Lung (tissue), 11 donors: ENCODE measurements at regions not wholly inside any gene's neighbourhood (a gene's known extent, or its start where the extent isn't known, plus 50 kb on each side); places are given as distances from the start of the nearest gene placed in this dataset.

ENCODE experiments used
- ATAC-seq: fragments of 200-7000 bp; cut with Tn5 transposase; one replicate; pipeline ENCODE4 v1.9.1; 2020; ENCODE audit warnings: moderate number of reproducible peaks; ENCODE audit not compliant: insufficient read depth, low FRiP score
- DNase-seq, 3 donors: peaks; one replicate each; pipeline ENCODE4 v3.0.0-alpha.2; 2013 to 2017
- H3K27ac ChIP-seq, 2 donors: one replicate each; pipeline ENCODE4 v1.5.1; 2013; ENCODE audit warnings: mild to moderate bottlenecking in 2 of 2, moderate library complexity in 2 of 2, control low read depth in 1 of 2, inconsistent platforms in 1 of 2, low read depth in 1 of 2, low read length in 1 of 2
- H3K27me3 ChIP-seq, 3 donors: one replicate each; pipeline ENCODE4 v1.5.1; 2013; ENCODE audit warnings: low read length in 2 of 3; ENCODE audit not compliant: control insufficient read depth in 3 of 3, insufficient read depth in 3 of 3
- H3K36me3 ChIP-seq, 4 donors: one replicate each; pipeline ENCODE4 v1.5.1; 2013; ENCODE audit warnings: low read length in 4 of 4, mild to moderate bottlenecking in 1 of 4, moderate library complexity in 1 of 4; ENCODE audit not compliant: control insufficient read depth in 4 of 4, insufficient read depth in 4 of 4
- H3K4me1 ChIP-seq, 5 donors: one replicate each; pipeline ENCODE4 v1.5.1; 2013; ENCODE audit warnings: low read length in 5 of 5, mild to moderate bottlenecking in 2 of 5, moderate library complexity in 1 of 5; ENCODE audit not compliant: control insufficient read depth in 5 of 5, insufficient read depth in 5 of 5
- H3K4me3 ChIP-seq: one replicate; pipeline ENCODE4 v1.5.1; 2013; ENCODE audit warnings: mild to moderate bottlenecking, control low read depth, moderate library complexity
- H3K9ac ChIP-seq, 2 donors: one replicate each; pipeline ENCODE4 v1.5.1; 2013; ENCODE audit warnings: low read length in 2 of 2, control low read depth in 1 of 2; ENCODE audit not compliant: insufficient read depth in 1 of 2
- H3K9me3 ChIP-seq, 4 donors: one replicate each; pipeline ENCODE4 v1.5.1; 2013; ENCODE audit warnings: low read length in 3 of 4, mild to moderate bottlenecking in 1 of 4, moderate library complexity in 1 of 4; ENCODE audit not compliant: control insufficient read depth in 4 of 4, insufficient read depth in 3 of 4
- WGBS, 2 donors: extraction: QIAGEN DNeasy Blood & Tissue Kit; methylation state at CpG; one replicate each; pipeline ENCODE4 v1.1.7; 2013; 5-methylcytosine and 5-hydroxymethylcytosine counted together
- TF ChIP-seq, protein P1 (sequence below): IDR thresholded peaks from 2 replicates; pipeline ENCODE4 v1.5.1; 2012; ENCODE audit warnings: mild to moderate bottlenecking; ENCODE audit errors: control extremely low read depth, extremely low read depth
- donor health status: control.
- donor health status: control.
- donor health status: Bipolar disorder and iron deficiency.
- donor health status: healthy.
- donor health status: DM: yes; HTN: yes; CAD: no.

DNA sequence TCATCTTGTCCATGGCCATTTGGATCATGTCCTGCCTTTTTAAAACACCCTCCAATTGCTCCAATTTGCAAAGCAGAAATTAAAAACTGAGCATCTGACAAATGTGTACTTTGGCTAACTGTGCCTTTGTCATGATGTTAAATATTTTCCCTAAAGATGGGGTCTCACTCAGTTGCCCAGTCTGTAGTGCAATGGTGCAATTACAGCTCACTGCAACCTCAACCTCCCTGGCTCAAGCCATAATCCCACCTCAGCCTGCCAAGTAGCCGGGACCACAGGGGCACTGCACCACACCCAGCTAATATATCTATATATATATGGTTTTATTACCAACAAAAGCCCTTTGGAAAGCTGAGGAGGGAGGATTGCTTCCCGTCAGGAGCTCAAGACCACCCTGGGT lies 782.7 kb downstream of the UQCRFS1 start:
- DNase-seq: no peak
- ATAC-seq: no peak
- Histone ChIP-seq H3K4me3 (no peak overlapping the region), H3K36me3 (no peaks in the 10 kb centered on the region), H3K9me3 (peaks cover 0 to 6% (median 0%) of the 10 kb centered on the region in 4 donors), H3K4me1 (no peaks in the 10 kb centered on the region), H3K27ac (no peak overlapping the region), H3K9ac (no peak overlapping the region), H3K27me3 (no peaks in the 10 kb centered on the region)
- TF ChIP-seq, protein P1, sequence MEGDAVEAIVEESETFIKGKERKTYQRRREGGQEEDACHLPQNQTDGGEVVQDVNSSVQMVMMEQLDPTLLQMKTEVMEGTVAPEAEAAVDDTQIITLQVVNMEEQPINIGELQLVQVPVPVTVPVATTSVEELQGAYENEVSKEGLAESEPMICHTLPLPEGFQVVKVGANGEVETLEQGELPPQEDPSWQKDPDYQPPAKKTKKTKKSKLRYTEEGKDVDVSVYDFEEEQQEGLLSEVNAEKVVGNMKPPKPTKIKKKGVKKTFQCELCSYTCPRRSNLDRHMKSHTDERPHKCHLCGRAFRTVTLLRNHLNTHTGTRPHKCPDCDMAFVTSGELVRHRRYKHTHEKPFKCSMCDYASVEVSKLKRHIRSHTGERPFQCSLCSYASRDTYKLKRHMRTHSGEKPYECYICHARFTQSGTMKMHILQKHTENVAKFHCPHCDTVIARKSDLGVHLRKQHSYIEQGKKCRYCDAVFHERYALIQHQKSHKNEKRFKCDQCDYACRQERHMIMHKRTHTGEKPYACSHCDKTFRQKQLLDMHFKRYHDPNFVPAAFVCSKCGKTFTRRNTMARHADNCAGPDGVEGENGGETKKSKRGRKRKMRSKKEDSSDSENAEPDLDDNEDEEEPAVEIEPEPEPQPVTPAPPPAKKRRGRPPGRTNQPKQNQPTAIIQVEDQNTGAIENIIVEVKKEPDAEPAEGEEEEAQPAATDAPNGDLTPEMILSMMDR: no peak
- WGBS, 2 donors: 89 to 94% methylated on average over 2 of the region's 2 CpGs

GRCh38 chr19:28429356-28429755 lies 783.6 kb downstream of the UQCRFS1 start:
- Histone ChIP-seq H3K9ac (no peak overlapping the region), H3K4me1 (no peaks in the 10 kb centered on the region), H3K4me3 (no peak overlapping the region), H3K27me3 (no peaks in the 10 kb centered on the region), H3K9me3 (peaks cover 0 to 6% (median 0%) of the 10 kb centered on the region in 4 donors), H3K27ac (no peak overlapping the region), H3K36me3 (no peaks in the 10 kb centered on the region)
- WGBS, 2 donors: 90 to 91% methylated on average over 3 of the region's 3 CpGs
- DNase-seq (no peak), ATAC-seq (no peak)
- TF ChIP-seq, protein P1: no peak

GRCh38 chr19:28428663-28429348 lies 784.1 kb downstream of the UQCRFS1 start:
- TF ChIP-seq, protein P1: no peak
- WGBS, 2 donors: 81 to 86% methylated on average over 7 of the region's 7 CpGs
- Histone ChIP-seq H3K27ac (no peak overlapping the region), H3K4me1 (no peaks in the 10 kb centered on the region), H3K9ac (no peak overlapping the region), H3K27me3 (peaks cover 0 to 2% (median 0%) of the 10 kb centered on the region in 3 donors), H3K4me3 (no peak overlapping the region), H3K9me3 (peaks cover 0 to 6% (median 0%) of the 10 kb centered on the region in 4 donors), H3K36me3 (no peaks in the 10 kb centered on the region)
- no peak for DNase-seq
- no peak for ATAC-seq
